ENCODE measurements at regions not wholly inside any gene's neighbourhood (a gene's known extent, or its start where the extent isn't known, plus 50 kb on each side); places are given as distances from the start of the nearest gene placed in this dataset.

GRCh38 chr4:117691572-117692351 is 342.5 kb upstream of the NDST3 start:
- TF ChIP-seq POLR2A (IDR thresholded peaks at IDR 0.05) (no peak), POLR2AphosphoS5 (IDR thresholded peaks at IDR 0.05) (no peak), CTCF (IDR thresholded peaks at IDR 0.05) (no peak)
